Peyer's patch (tissue), 4 donors: ENCODE measurements at regions not wholly inside any gene's neighbourhood (a gene's known extent, or its start where the extent isn't known, plus 50 kb on each side); places are given as distances from the start of the nearest gene placed in this dataset.

ENCODE experiments used
- POLR2A ChIP-seq, 2 donors: fragments of 450-650 bp; IDR thresholded peaks; one replicate each; pipeline ENCODE4 v1.5.1; 2017; ENCODE audit warnings: antibody characterized with exemption in 2 of 2, mild to moderate bottlenecking in 2 of 2, moderate library complexity in 2 of 2
- TF ChIP-seq, protein P1 (sequence below), 6 experiments: fragments of 450-650 bp in 4 of 6; fragments of 200-600 bp in 2 of 6; sonication (generic) in 1 of 6; IDR thresholded peaks; one replicate each; pipeline ENCODE4 v1.5.1; 2017 to 2019; ENCODE audit warnings: antibody characterized with exemption in 6 of 6, mild to moderate bottlenecking in 3 of 6, moderate library complexity in 1 of 6

DNA sequence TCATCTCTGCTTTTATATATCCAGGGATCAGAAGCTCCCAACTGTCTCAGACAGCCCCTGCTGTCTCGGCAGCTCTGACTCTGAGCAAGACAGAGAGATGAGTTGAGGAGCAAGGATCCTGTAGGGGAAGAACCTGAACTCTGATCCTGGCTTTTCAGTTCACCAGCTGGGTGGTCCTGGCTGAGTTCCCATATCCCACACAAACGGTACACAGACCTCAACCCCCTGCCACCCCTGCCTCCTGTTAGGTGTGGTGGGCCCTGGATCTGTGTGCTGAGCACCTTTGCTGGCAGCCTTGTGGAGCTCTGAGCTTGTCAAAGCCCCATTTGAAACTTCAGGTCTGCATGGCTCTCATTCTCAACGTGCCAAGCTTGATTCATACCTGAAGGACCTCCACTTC is 54.3 kb upstream of the GPR26 start:
- TF ChIP-seq, protein P1, sequence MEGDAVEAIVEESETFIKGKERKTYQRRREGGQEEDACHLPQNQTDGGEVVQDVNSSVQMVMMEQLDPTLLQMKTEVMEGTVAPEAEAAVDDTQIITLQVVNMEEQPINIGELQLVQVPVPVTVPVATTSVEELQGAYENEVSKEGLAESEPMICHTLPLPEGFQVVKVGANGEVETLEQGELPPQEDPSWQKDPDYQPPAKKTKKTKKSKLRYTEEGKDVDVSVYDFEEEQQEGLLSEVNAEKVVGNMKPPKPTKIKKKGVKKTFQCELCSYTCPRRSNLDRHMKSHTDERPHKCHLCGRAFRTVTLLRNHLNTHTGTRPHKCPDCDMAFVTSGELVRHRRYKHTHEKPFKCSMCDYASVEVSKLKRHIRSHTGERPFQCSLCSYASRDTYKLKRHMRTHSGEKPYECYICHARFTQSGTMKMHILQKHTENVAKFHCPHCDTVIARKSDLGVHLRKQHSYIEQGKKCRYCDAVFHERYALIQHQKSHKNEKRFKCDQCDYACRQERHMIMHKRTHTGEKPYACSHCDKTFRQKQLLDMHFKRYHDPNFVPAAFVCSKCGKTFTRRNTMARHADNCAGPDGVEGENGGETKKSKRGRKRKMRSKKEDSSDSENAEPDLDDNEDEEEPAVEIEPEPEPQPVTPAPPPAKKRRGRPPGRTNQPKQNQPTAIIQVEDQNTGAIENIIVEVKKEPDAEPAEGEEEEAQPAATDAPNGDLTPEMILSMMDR (IDR thresholded peaks at IDR 0.05): no peak
- no peak for TF ChIP-seq POLR2A (IDR thresholded peaks at IDR 0.05)
